Cardiac muscle cell (in vitro differentiated cells and primary cell): ENCODE measurements at regions not wholly inside any gene's neighbourhood (a gene's known extent, or its start where the extent isn't known, plus 50 kb on each side); places are given as distances from the start of the nearest gene placed in this dataset.

Experiments used
- DNase-seq, 2 donors: peaks; one replicate each; pipeline versions ENCODE4 v3.0.0 to v3.0.0-alpha.2; 2010 to 2017; ENCODE audit warnings: low read depth in 1 of 2, low spot score in 1 of 2
- H3K27ac ChIP-seq: fragments of 200-600 bp; sonication (generic); 2 replicates; pipeline ENCODE4 v1.5.1; 2016
- H3K27me3 ChIP-seq: fragments of 200-600 bp; sonication (generic); 2 replicates; pipeline ENCODE4 v1.6.0; 2016; ENCODE audit warnings: control low read depth
- H3K36me3 ChIP-seq: fragments of 200-600 bp; sonication (generic); 2 replicates; pipeline ENCODE4 v1.5.1; 2016; ENCODE audit warnings: control low read depth
- H3K4me1 ChIP-seq: fragments of 200-600 bp; sonication (generic); 2 replicates; pipeline ENCODE4 v1.8.1; 2017; ENCODE audit warnings: low read depth, mild to moderate bottlenecking, mixed run types
- H3K4me3 ChIP-seq: fragments of 200-600 bp; sonication (generic); 2 replicates; pipeline ENCODE4 v1.5.1; 2016; ENCODE audit warnings: mild to moderate bottlenecking
- H3K9me3 ChIP-seq: fragments of 200-600 bp; sonication (generic); 2 replicates; pipeline ENCODE4 v1.5.1; 2017; ENCODE audit warnings: low read depth, mild to moderate bottlenecking, control low read depth
- CTCF ChIP-seq: IDR thresholded peaks from 2 replicates; pipeline ENCODE4 v1.5.1; 2012; ENCODE audit warnings: low read depth, mild to moderate bottlenecking, low read length

GRCh38 chr2:62382122-62382521 is 123.9 kb downstream of the TMEM17 start:
- no peaks in the 10 kb centered on the region for H3K9me3 ChIP-seq
- H3K4me1 ChIP-seq = peaks cover 8% of the 10 kb centered on the region
- no peak overlapping the region for H3K4me3 ChIP-seq
- TF ChIP-seq CTCF = no peak
- H3K36me3 ChIP-seq = no peaks in the 10 kb centered on the region
- H3K27ac ChIP-seq = no peak overlapping the region
- no peaks in the 10 kb centered on the region for H3K27me3 ChIP-seq
- no peak for DNase-seq

DNA sequence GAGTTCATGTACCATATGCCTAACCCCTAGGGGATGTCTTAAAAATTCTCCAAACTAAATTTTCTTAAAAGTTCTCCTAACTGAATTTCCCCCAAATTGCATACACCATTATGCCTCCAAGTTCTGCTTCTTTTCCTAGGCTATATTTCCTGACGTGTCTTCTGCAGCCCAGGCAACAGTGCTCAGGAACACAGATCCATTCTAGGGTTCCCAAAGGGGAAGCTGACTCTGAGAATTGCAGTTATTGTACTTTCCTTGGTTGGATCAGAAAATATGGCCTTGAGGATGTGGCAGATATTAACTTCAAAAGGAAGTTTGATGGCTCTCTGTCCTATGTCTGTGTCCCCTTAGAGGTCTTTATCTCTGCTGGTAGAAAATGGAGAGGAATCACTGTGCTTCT is 124.3 kb downstream of the TMEM17 start:
- Histone ChIP-seq H3K36me3 (no peaks in the 10 kb centered on the region), H3K4me1 (peaks cover 8% of the 10 kb centered on the region), H3K9me3 (no peaks in the 10 kb centered on the region), H3K27me3 (no peaks in the 10 kb centered on the region), H3K4me3 (no peak overlapping the region), H3K27ac (no peak overlapping the region)
- no peak for DNase-seq
- no peak for TF ChIP-seq CTCF

- no peaks in the 10 kb centered on the region for H3K27me3 ChIP-seq
- no peak for TF ChIP-seq CTCF
- H3K27ac ChIP-seq = no peak overlapping the region
- DNase-seq = no peak
- H3K4me1 ChIP-seq = peaks cover 8% of the 10 kb centered on the region
- H3K4me3 ChIP-seq = no peak overlapping the region
- H3K36me3 ChIP-seq = no peaks in the 10 kb centered on the region
- H3K9me3 ChIP-seq = no peaks in the 10 kb centered on the region
Measured at GRCh38 chr2:62379566-62379965, 126.4 kb downstream of the TMEM17 start.

DNA sequence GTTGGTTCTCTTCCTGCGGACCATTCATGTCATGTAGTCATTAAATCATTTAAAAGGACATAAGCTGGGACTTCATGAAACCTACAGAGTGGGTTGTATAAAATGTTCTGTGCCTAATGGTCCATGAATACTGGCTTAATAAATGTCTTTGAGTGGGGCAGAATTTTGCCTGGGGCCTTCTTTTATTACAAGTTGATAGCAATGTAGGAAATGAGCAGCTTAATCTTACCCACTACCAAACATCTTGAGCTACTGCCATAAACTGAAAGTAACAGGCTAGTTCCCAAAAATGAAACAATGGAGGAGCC is 130.9 kb downstream of the TMEM17 start:
- TF ChIP-seq CTCF = no peak
- no peak for DNase-seq
- Histone ChIP-seq H3K4me1 (no peaks in the 10 kb centered on the region), H3K36me3 (no peaks in the 10 kb centered on the region), H3K27me3 (no peaks in the 10 kb centered on the region), H3K27ac (no peak overlapping the region), H3K4me3 (no peak overlapping the region), H3K9me3 (no peaks in the 10 kb centered on the region)

- Histone ChIP-seq H3K27me3 (no peaks in the 10 kb centered on the region), H3K27ac (no peak overlapping the region), H3K4me3 (no peak overlapping the region), H3K4me1 (no peaks in the 10 kb centered on the region), H3K36me3 (no peaks in the 10 kb centered on the region), H3K9me3 (no peaks in the 10 kb centered on the region)
- DNase-seq = no peak
- no peak for TF ChIP-seq CTCF
Measured at GRCh38 chr2:62374301-62375112, 131.5 kb downstream of the TMEM17 start.
